HEK293 (cell line): ENCODE measurements at regions not wholly inside any gene's neighbourhood (a gene's known extent, or its start where the extent isn't known, plus 50 kb on each side); places are given as distances from the start of the nearest gene placed in this dataset.

Experiments
- CTCF ChIA-PET: fragments of 350-600 bp; formaldehyde crosslinking; extraction: SDS; loops from one replicate; lab custom pipeline; 2021; ENCODE audit warnings: antibody characterized with exemption; lab: Yijun Ruan, JAX
- POLR2A ChIA-PET: fragments of 300-600 bp; formaldehyde crosslinking; extraction: SDS; loops from one replicate; lab custom pipeline; 2020; ENCODE audit warnings: antibody characterized with exemption, inconsistent platforms; lab: Yijun Ruan, JAX
- H3K27ac ChIP-seq: fragments of 200-500 bp; sonication (Bioruptor generic); 2 replicates; pipeline ENCODE4 v1.5.1; 2014; ENCODE audit warnings: low read depth, low read length, control low read depth, inconsistent platforms; ENCODE audit errors: extremely low read depth
- H3K36me3 ChIP-seq, 2 experiments: fragments of 200-500 bp in 1 of 2; sonication (Bioruptor generic) in 1 of 2; 1 replicate in 1 of 2; 2 replicates in 1 of 2; pipeline ENCODE4 v1.5.1; 2014 to 2017; ENCODE audit warnings: inconsistent platforms in 2 of 2, low read length in 2 of 2; ENCODE audit not compliant: control insufficient read depth in 2 of 2, insufficient read depth in 1 of 2
- H3K4me1 ChIP-seq: fragments of 200-500 bp; sonication (Bioruptor generic); 2 replicates; pipeline ENCODE4 v1.5.1; 2014; ENCODE audit warnings: mild to moderate bottlenecking, low read length, inconsistent platforms; ENCODE audit not compliant: control insufficient read depth, insufficient read depth
- H3K4me3 ChIP-seq: 2 replicates; pipeline ENCODE4 v1.5.1; 2011; ENCODE audit warnings: low read depth, mild to moderate bottlenecking, control low read depth, low read length, moderate library complexity
- H3K9me3 ChIP-seq: fragments of 200-500 bp; sonication (Bioruptor generic); 2 replicates; pipeline ENCODE4 v1.5.1; 2014; ENCODE audit warnings: low read depth, low read length, inconsistent platforms; ENCODE audit not compliant: control insufficient read depth, insufficient read depth
- BCL11A ChIP-seq: fragments of 450-650 bp; formaldehyde crosslinking; IDR thresholded peaks from 2 replicates; pipeline ENCODE4 v1.5.1; 2016; ENCODE audit warnings: low read depth, missing biosample characterization, missing genetic modification characterization
- OSR2 ChIP-seq: fragments of 450-650 bp; formaldehyde crosslinking; IDR thresholded peaks from 2 replicates; pipeline ENCODE4 v1.5.1; 2016; ENCODE audit warnings: missing biosample characterization, missing genetic modification characterization
- SP2 ChIP-seq: fragments of 450-650 bp; formaldehyde crosslinking; IDR thresholded peaks from 2 replicates; pipeline ENCODE4 v1.5.1; 2016; ENCODE audit warnings: missing biosample characterization, missing genetic modification characterization
- YY1 ChIP-seq: fragments of 450-650 bp; formaldehyde crosslinking; IDR thresholded peaks from 2 replicates; pipeline ENCODE4 v1.5.1; 2018; ENCODE audit warnings: missing biosample characterization, missing genetic modification characterization
- ZBTB17 ChIP-seq: fragments of 450-650 bp; formaldehyde crosslinking; IDR thresholded peaks from 2 replicates; pipeline ENCODE4 v1.5.1; 2016; ENCODE audit warnings: missing biosample characterization, missing genetic modification characterization
- ZBTB7A ChIP-seq: fragments of 450-650 bp; formaldehyde crosslinking; IDR thresholded peaks from 2 replicates; pipeline ENCODE4 v1.5.1; 2016; ENCODE audit warnings: low read depth, missing biosample characterization, missing genetic modification characterization
- ZNF157 ChIP-seq: fragments of 450-650 bp; formaldehyde crosslinking; IDR thresholded peaks from 2 replicates; pipeline ENCODE4 v1.5.1; 2016; ENCODE audit warnings: missing biosample characterization, missing genetic modification characterization
- ZNF169 ChIP-seq: fragments of 450-650 bp; formaldehyde crosslinking; IDR thresholded peaks from 2 replicates; pipeline ENCODE4 v1.5.1; 2016; ENCODE audit warnings: missing biosample characterization, missing genetic modification characterization
- ZNF175 ChIP-seq: fragments of 450-650 bp; formaldehyde crosslinking; IDR thresholded peaks from 2 replicates; pipeline ENCODE4 v1.5.1; 2016; ENCODE audit warnings: missing biosample characterization, missing genetic modification characterization
- ZNF23 ChIP-seq: fragments of 450-650 bp; formaldehyde crosslinking; IDR thresholded peaks from 2 replicates; pipeline ENCODE4 v1.5.1; 2016; ENCODE audit warnings: missing biosample characterization, missing genetic modification characterization, borderline replicate concordance
- ZNF335 ChIP-seq: fragments of 450-650 bp; formaldehyde crosslinking; conservative IDR thresholded peaks from 2 replicates; pipeline ENCODE4 v1.5.1; 2016; ENCODE audit warnings: missing biosample characterization, missing genetic modification characterization
- ZNF350 ChIP-seq: fragments of 450-650 bp; formaldehyde crosslinking; IDR thresholded peaks from 2 replicates; pipeline ENCODE4 v1.5.0; 2017; ENCODE audit warnings: missing biosample characterization, mild to moderate bottlenecking, missing genetic modification characterization
- ZNF416 ChIP-seq: fragments of 450-650 bp; formaldehyde crosslinking; IDR thresholded peaks from 2 replicates; pipeline ENCODE4 v1.5.1; 2016; ENCODE audit warnings: missing biosample characterization, missing genetic modification characterization
- ZNF558 ChIP-seq: fragments of 450-650 bp; formaldehyde crosslinking; IDR thresholded peaks from 2 replicates; pipeline ENCODE4 v1.5.1; 2016; ENCODE audit warnings: missing biosample characterization, missing genetic modification characterization
- ZNF585B ChIP-seq: fragments of 450-650 bp; formaldehyde crosslinking; IDR thresholded peaks from 2 replicates; pipeline ENCODE4 v1.5.1; 2016; ENCODE audit warnings: missing biosample characterization, missing genetic modification characterization
- ZNF664 ChIP-seq: fragments of 450-650 bp; formaldehyde crosslinking; IDR thresholded peaks from 2 replicates; pipeline ENCODE4 v1.5.1; 2016; ENCODE audit warnings: missing biosample characterization, missing genetic modification characterization
- ZNF747 ChIP-seq: fragments of 450-650 bp; formaldehyde crosslinking; IDR thresholded peaks from 2 replicates; pipeline ENCODE4 v1.5.1; 2016; ENCODE audit warnings: missing biosample characterization, missing genetic modification characterization
- ZNF792 ChIP-seq: fragments of 450-650 bp; formaldehyde crosslinking; IDR thresholded peaks from 2 replicates; pipeline ENCODE4 v1.5.1; 2016; ENCODE audit warnings: missing biosample characterization, missing genetic modification characterization
- ZSCAN30 ChIP-seq: fragments of 450-650 bp; IDR thresholded peaks from 2 replicates; pipeline ENCODE4 v1.5.1; 2018; ENCODE audit warnings: missing biosample characterization, mild to moderate bottlenecking, missing genetic modification characterization, moderate library complexity
- TF ChIP-seq, protein P1 (sequence below): fragments of 450-650 bp; formaldehyde crosslinking; IDR thresholded peaks from 2 replicates; pipeline ENCODE4 v1.5.1; 2016; ENCODE audit warnings: missing biosample characterization, missing genetic modification characterization
- TF ChIP-seq, protein P2 (sequence below): fragments of 450-650 bp; formaldehyde crosslinking; IDR thresholded peaks from 2 replicates; pipeline ENCODE4 v1.5.1; 2016; ENCODE audit warnings: missing biosample characterization, missing genetic modification characterization, borderline replicate concordance
- TF ChIP-seq, protein P3 (sequence below): fragments of 450-650 bp; formaldehyde crosslinking; IDR thresholded peaks from 2 replicates; pipeline ENCODE4 v1.5.1; 2016; ENCODE audit warnings: missing biosample characterization, missing genetic modification characterization
- TF ChIP-seq, protein P4 (sequence below): fragments of 450-650 bp; formaldehyde crosslinking; IDR thresholded peaks from 2 replicates; pipeline ENCODE4 v1.5.1; 2016; ENCODE audit warnings: missing biosample characterization, missing genetic modification characterization
- TF ChIP-seq, protein P5 (sequence below): fragments of 450-650 bp; formaldehyde crosslinking; IDR thresholded peaks from 2 replicates; pipeline ENCODE4 v1.5.1; 2016; ENCODE audit warnings: missing biosample characterization, missing genetic modification characterization
- TF ChIP-seq, protein P6 (sequence below): fragments of 450-650 bp; IDR thresholded peaks from 2 replicates; pipeline ENCODE4 v1.5.1; 2018; ENCODE audit warnings: missing biosample characterization, missing genetic modification characterization
- TF ChIP-seq, protein P7 (sequence below): fragments of 450-650 bp; formaldehyde crosslinking; IDR thresholded peaks from 2 replicates; pipeline ENCODE4 v1.5.1; 2016; ENCODE audit warnings: missing biosample characterization, missing genetic modification characterization

DNA sequence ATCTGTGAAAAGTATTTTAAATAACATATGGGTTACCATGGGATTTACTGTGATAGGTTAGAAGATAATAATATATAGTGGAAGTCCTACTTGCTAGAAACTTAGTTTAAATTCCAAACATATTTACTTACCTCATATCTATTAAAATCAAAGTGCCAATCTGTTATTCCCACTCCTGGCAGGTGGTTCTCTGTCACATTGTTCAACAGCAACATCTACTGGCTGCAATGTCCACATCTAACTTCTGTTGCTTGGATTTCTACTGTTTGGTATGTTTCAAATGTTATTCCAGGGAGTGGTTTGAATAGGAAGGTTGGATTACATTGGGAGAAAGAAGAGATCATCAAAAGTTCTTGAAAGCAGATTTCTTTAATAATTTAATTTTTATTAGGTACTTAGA, 122.5 kb upstream of the NCAM2 start:
- H3K9me3 ChIP-seq = no peaks in the 10 kb centered on the region
- H3K4me3 ChIP-seq = no peak overlapping the region
- no peaks in the 10 kb centered on the region for H3K36me3 ChIP-seq
- H3K27ac ChIP-seq = no peak overlapping the region
- no peak for TF ChIP-seq ZNF23 (tag by site-specific recombination)
- TF ChIP-seq, protein P1, sequence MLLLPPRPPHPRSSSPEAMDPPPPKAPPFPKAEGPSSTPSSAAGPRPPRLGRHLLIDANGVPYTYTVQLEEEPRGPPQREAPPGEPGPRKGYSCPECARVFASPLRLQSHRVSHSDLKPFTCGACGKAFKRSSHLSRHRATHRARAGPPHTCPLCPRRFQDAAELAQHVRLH (tag by site-specific recombination) = no peak
- TF ChIP-seq, protein P2, sequence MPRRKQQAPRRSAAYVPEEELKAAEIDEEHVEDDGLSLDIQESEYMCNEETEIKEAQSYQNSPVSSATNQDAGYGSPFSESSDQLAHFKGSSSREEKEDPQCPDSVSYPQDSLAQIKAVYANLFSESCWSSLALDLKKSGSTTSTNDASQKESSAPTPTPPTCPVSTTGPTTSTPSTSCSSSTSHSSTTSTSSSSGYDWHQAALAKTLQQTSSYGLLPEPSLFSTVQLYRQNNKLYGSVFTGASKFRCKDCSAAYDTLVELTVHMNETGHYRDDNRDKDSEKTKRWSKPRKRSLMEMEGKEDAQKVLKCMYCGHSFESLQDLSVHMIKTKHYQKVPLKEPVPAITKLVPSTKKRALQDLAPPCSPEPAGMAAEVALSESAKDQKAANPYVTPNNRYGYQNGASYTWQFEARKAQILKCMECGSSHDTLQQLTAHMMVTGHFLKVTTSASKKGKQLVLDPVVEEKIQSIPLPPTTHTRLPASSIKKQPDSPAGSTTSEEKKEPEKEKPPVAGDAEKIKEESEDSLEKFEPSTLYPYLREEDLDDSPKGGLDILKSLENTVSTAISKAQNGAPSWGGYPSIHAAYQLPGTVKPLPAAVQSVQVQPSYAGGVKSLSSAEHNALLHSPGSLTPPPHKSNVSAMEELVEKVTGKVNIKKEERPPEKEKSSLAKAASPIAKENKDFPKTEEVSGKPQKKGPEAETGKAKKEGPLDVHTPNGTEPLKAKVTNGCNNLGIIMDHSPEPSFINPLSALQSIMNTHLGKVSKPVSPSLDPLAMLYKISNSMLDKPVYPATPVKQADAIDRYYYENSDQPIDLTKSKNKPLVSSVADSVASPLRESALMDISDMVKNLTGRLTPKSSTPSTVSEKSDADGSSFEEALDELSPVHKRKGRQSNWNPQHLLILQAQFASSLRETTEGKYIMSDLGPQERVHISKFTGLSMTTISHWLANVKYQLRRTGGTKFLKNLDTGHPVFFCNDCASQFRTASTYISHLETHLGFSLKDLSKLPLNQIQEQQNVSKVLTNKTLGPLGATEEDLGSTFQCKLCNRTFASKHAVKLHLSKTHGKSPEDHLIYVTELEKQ (tag by site-specific recombination) = no peak
- TF ChIP-seq, protein P3, sequence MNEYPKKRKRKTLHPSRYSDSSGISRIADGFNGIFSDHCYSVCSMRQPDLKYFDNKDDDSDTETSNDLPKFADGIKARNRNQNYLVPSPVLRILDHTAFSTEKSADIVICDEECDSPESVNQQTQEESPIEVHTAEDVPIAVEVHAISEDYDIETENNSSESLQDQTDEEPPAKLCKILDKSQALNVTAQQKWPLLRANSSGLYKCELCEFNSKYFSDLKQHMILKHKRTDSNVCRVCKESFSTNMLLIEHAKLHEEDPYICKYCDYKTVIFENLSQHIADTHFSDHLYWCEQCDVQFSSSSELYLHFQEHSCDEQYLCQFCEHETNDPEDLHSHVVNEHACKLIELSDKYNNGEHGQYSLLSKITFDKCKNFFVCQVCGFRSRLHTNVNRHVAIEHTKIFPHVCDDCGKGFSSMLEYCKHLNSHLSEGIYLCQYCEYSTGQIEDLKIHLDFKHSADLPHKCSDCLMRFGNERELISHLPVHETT = no peak
- TF ChIP-seq ZSCAN30 (tag by site-specific recombination) = no peak
- TF ChIP-seq, protein P4, sequence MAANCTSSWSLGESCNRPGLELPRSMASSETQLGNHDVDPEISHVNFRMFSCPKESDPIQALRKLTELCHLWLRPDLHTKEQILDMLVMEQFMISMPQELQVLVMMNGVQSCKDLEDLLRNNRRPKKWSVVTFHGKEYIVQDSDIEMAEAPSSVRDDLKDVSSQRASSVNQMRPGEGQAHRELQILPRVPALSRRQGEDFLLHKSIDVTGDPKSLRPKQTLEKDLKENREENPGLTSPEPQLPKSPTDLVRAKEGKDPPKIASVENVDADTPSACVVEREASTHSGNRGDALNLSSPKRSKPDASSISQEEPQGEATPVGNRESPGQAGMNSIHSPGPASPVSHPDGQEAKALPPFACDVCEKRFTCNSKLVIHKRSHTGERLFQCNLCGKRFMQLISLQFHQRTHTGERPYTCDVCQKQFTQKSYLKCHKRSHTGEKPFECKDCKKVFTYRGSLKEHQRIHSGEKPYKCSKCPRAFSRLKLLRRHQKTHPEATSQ (tag by site-specific recombination) = no peak
- no peak for TF ChIP-seq ZNF350 (tag by site-specific recombination)
- TF ChIP-seq ZNF175 (tag by site-specific recombination) = no peak
- TF ChIP-seq, protein P5, sequence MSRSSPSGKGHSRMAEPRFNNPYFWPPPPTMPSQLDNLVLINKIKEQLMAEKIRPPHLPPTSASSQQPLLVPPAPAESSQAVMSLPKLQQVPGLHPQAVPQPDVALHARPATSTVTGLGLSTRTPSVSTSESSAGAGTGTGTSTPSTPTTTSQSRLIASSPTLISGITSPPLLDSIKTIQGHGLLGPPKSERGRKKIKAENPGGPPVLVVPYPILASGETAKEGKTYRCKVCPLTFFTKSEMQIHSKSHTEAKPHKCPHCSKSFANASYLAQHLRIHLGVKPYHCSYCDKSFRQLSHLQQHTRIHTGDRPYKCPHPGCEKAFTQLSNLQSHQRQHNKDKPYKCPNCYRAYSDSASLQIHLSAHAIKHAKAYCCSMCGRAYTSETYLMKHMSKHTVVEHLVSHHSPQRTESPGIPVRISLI (tag by site-specific recombination) = no peak
- TF ChIP-seq ZNF157 (tag by site-specific recombination) = no peak
- TF ChIP-seq OSR2 (tag by site-specific recombination) = no peak
- TF ChIP-seq ZNF335 (tag by site-specific recombination) = no peak
- TF ChIP-seq ZNF585B = no peak
- TF ChIP-seq YY1 (tag by site-specific recombination) = no peak
- no peak for TF ChIP-seq ZNF747 (tag by site-specific recombination)
- TF ChIP-seq, protein P6, sequence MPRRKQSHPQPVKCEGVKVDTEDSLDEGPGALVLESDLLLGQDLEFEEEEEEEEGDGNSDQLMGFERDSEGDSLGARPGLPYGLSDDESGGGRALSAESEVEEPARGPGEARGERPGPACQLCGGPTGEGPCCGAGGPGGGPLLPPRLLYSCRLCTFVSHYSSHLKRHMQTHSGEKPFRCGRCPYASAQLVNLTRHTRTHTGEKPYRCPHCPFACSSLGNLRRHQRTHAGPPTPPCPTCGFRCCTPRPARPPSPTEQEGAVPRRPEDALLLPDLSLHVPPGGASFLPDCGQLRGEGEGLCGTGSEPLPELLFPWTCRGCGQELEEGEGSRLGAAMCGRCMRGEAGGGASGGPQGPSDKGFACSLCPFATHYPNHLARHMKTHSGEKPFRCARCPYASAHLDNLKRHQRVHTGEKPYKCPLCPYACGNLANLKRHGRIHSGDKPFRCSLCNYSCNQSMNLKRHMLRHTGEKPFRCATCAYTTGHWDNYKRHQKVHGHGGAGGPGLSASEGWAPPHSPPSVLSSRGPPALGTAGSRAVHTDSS = no peak
- no peak for TF ChIP-seq ZBTB7A (tag by site-specific recombination)
- TF ChIP-seq, all 188 proteins: peak for 0
- ChIA-PET POLR2A (no interaction called here), CTCF (no interaction called here)
- H3K4me1 ChIP-seq = no peaks in the 10 kb centered on the region

DNA sequence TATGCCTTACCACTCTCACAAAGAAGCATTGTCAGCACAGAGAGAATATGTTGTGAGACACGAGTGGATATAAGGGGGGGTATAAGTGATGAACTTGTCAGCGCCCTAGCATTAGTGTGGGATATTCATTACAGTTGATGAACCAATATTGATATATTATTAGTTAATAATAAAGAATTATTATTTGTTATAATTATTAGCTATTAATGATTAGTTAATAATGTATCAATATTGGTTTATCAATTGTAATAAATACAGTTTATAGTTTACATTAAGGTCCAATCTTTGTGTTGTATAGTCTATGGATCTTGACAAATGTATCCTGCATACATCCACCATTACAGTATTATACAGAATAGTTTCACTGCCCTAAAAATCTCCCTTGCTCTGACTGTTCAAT, 120.2 kb upstream of the NCAM2 start:
- no peak overlapping the region for H3K4me3 ChIP-seq
- POLR2A ChIA-PET = no interaction called here
- H3K9me3 ChIP-seq = no peaks in the 10 kb centered on the region
- CTCF ChIA-PET = no interaction called here
- no peaks in the 10 kb centered on the region for H3K4me1 ChIP-seq
- no peaks in the 10 kb centered on the region for H3K36me3 ChIP-seq
- no peak overlapping the region for H3K27ac ChIP-seq
- TF ChIP-seq, protein P7, sequence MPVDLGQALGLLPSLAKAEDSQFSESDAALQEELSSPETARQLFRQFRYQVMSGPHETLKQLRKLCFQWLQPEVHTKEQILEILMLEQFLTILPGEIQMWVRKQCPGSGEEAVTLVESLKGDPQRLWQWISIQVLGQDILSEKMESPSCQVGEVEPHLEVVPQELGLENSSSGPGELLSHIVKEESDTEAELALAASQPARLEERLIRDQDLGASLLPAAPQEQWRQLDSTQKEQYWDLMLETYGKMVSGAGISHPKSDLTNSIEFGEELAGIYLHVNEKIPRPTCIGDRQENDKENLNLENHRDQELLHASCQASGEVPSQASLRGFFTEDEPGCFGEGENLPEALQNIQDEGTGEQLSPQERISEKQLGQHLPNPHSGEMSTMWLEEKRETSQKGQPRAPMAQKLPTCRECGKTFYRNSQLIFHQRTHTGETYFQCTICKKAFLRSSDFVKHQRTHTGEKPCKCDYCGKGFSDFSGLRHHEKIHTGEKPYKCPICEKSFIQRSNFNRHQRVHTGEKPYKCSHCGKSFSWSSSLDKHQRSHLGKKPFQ = no peak
- TF ChIP-seq ZNF558 (tag by site-specific recombination) (no peak), ZBTB17 (tag by site-specific recombination) (no peak), ZNF169 (tag by site-specific recombination) (no peak), ZNF664 (no peak), ZNF792 (tag by site-specific recombination) (no peak), BCL11A (no peak), SP2 (tag by site-specific recombination) (no peak), ZNF416 (tag by site-specific recombination) (no peak)
